GM18867 (cell line): ENCODE measurements at regions not wholly inside any gene's neighbourhood (a gene's known extent, or its start where the extent isn't known, plus 50 kb on each side); places are given as distances from the start of the nearest gene placed in this dataset.
"Not testable (repeated sequence)": the region's sequence is repeated elsewhere in the genome, so short reads cannot be mapped to it uniquely, and the experiment has no call there.

ENCODE experiments used
- ATAC-seq: cut with Tn5 transposase; IDR thresholded peaks from one replicate; pipeline ENCODE4 v1.9.1; 2021; ENCODE audit warnings: mild to moderate bottlenecking, moderate library complexity; ENCODE audit not compliant: unreplicated experiment

DNA sequence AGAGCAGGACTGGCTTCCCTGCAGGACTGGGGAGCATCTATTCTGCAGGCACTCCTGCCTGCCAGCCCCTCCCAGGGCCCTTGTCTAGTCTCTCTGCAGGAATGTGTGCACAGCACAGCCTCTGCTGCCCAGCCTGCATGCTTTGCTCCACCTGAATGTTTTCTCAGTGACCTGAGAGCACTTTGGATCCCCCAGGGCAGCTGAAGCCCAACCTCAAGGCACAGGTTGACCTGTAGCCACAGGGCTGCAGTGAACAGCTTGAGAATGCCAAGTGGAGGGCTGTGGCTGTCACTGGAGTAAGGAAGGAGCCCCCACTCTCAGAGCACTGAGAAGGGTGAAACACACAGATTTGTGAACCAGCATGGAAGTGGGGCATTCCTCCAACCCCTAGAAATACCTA lies 760.2 kb downstream of the STIM2 start:
- ATAC-seq: no peak

DNA sequence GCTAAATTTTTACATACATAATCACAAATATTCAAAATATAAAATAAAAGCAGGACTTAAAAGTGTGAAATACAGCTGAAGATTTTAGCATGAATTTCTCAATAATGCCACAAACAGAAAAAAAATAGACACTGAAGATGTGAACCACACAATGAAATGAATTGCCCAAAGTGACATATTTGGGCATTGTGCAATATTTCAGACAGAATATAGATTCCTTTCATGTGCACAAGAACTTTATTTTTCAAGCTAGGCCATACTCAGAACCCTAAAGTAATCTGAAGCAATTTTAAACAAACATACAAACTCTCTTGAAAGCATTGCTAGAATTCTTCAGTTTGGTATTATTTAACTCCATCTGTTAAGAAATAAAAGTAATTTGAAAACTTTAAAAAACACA lies 764.1 kb downstream of the STIM2 start:
- no peak for ATAC-seq

- ATAC-seq: no peak
These were observed 768.0 kb downstream of the STIM2 start for GRCh38 chr4:27628609-27629008.

DNA sequence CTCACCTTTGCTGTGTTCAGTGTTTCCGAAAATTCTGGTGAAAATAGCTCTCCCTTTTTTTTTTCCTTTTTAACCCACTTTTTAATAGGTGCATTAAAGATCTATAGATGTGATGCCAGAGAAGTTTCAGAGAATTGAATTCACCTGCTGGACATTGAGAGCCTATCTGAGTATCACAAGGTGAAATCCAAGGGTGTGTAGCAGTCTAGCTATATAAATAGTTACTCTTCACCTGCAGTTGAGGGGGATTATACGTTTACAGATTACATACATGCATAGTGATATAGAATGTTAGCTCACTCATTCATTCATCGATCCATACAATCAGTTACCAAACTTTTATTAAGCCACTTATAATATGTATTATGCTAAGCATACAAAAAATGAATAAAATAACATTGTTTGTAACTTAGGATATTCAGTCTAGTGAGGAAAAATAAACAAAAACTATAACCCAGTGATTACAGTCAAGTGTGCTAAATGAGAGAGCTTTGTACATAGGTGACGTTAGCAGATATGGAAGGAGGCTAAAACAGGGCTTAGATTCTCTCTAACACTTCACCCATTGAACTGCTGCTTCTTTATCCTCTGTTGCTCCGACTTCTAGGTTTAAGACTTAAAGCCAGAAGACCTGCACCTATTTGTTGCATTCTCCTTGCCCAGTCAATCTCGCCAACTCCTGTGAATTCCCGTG lies 769.0 kb downstream of the STIM2 start:
- no peak for ATAC-seq

DNA sequence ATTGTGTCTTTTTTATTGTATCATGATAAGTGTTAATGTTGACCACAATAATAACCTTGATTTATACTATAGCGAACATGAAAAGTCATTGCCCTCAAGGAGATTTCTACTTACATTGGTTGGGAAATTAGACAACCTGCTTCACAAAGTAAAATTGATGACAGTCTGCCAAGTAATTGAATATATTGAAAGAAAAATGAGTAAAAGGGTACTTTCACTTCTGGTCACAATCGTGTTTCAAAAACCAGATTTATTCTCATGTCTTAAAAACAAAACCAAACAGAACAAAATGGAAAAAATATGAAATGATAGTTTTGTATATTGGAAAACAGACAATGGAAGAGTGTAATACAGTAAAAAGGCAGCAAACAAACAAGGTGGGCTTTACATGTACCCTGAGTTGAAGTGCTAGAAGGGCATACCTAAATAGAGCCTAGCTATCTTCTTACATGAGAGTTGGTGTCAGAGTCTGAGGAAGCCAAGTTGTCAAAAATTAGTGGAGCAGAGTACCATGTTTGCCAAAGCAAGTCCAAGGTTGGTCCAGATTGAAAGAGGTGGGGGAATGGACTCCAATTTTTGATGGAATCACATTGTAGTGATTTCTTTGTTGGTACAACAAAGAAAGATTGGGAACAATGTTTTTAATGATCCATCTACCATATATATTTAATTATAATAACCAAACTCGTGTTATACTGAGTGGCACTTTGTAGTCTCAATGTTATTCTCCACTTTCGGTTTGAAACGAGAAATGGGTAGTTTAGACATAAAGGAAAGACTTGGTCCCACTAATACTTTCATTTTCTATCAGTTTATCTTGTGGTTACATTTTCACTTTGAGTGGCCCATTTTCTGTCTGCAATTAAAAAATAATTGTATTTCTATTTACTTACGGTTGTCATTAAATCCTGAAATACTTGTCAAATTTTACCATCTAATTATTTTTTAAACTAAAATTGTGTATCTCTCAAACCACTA lies 775.6 kb downstream of the STIM2 start:
- peak; percentile 96 for ATAC-seq

- ATAC-seq: no peak
These were observed 777.7 kb downstream of the STIM2 start for GRCh38 chr4:27638163-27638915.

- ATAC-seq: no peak
These were observed 782.5 kb downstream of the STIM2 start for GRCh38 chr4:27643101-27643500.

- ATAC-seq: no peak
These were observed 787.8 kb downstream of the STIM2 start for GRCh38 chr4:27648416-27648815.

DNA sequence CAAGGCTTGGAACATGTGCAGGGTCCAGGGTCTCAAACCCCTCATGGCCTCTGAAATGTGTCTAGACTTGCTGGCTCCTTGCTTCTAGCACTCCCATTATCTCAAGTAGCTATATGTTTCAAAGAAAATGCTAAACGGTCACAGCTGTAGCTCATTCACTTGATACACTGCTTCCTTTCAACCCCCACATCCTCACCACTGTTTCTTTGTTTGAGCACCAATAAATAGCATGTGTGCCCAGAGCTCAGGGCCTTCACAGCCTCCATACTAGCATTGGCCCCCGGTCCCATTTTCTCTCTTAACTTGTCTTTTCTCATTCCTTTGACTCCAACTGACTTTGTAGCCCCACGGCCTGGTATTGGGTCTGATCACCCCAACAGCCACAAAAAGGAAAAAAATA lies 801.8 kb downstream of the STIM2 start:
- no peak for ATAC-seq

DNA sequence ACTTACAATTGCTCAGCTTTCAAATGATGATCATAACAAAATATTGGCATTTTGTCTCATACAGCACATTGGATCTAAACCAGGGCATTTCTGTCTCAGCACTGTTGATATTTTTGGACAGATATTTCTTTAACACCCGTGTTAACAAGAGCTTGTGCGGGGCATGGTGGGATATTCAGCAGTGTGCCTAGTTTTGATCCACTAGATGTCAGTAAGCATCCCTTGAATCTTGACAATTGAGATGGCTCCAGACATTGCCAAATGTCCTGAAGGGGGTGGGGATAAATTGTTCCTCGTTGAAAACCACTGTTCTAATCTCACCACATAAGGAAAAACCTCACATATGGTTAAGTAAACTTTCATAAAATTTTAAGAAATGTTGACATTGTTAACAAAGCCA lies 806.3 kb downstream of the STIM2 start:
- ATAC-seq: no peak

DNA sequence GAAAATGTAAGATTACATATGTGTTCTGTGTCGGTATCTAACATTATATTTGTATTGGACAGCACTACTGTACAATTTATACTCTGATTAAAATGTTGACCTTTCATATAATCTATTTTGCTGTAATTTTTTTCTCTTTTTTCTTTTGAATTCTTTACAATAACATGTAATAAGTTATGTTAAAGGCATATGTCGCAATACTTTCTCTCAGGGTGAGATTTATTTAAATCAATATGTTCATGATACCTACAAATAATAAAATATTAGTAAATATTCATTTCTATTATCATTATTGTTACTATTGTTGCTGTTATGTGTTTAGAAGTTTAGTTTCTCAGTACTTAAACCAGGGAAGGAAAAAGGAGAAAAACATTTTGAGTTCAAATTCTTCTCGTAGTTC lies 807.4 kb downstream of the STIM2 start:
- ATAC-seq: no peak

- ATAC-seq: no peak
These were observed 817.4 kb downstream of the STIM2 start for GRCh38 chr4:27678027-27678426.

DNA sequence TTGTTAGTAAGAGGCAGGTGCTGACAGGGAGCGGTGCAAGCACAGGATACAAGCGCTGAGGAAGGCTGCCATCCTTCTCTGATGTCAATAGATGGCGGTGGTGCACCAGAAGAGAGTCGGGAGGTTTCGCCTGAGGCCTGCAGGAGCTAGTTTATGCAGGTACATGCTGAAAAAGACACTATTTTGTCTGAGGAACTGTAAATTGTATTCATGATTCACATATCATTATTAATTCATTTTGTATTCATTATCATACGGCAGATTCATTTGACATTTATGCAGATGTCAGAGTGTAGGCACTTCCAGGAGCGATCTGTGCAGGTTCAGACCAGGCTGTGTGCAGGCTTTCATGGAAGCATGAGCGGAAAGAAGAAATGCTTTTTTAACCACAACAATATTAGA lies 824.0 kb downstream of the STIM2 start:
- ATAC-seq: peak; percentile 99

DNA sequence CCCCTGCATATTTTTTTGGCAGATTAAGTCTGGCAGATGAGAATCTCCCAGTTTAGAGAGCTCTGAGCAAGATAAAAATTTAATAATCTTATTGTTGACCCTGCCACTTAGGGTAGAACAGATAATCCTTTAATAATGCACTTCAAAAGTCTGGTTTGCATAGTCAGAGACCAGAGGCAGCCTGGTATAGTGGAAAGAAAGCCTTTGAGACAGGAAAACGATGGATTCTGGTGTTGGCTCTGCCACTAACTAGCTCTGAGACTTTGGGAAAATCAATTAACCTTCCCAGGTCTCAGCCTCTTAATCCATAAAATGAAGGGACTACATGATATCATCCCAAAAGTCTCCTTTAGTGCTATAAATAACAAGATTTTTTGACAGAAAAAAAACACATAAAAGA lies 824.5 kb downstream of the STIM2 start:
- no peak for ATAC-seq

DNA sequence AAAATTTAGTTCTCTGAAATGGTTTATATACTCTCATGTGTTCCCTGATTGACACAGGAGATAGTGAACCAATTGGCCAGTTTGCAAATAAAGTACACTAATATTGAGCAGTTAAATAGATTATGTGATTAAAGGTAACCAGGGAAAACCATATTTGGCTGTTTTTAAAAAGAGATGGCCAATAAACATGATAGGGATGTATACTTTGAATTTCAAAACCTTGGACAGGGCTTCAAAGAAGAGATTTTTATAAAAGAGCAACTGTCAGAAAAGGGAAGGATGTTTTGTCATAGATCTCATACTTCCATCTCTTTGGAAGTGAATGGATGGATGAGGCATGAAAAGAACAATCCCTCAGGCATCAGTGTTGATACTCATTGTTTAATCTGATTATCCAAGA lies 825.3 kb downstream of the STIM2 start:
- no peak for ATAC-seq

DNA sequence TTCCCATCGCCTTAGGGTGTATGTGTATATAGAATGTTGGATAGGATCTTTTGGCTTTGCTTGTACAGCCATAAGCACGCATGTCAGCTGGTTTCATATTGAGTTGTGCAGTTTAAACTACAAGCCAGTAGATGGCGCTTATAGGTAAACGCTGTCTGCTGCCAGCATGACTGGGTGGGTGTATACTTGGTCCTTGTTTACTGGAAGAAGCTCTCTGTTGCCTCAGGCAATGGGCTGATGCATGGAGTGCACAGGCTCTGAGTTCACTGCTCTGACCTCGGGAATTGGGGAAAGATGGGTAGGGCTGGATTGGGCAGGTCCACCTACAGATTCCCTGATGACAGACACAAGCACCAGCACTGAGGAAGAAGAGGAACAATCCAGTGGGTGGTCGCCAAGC lies 831.5 kb downstream of the STIM2 start:
- ATAC-seq: peak; percentile 81

GRCh38 chr4:27692868-27693634 lies 832.4 kb downstream of the STIM2 start:
- ATAC-seq: peak; percentile 63

DNA sequence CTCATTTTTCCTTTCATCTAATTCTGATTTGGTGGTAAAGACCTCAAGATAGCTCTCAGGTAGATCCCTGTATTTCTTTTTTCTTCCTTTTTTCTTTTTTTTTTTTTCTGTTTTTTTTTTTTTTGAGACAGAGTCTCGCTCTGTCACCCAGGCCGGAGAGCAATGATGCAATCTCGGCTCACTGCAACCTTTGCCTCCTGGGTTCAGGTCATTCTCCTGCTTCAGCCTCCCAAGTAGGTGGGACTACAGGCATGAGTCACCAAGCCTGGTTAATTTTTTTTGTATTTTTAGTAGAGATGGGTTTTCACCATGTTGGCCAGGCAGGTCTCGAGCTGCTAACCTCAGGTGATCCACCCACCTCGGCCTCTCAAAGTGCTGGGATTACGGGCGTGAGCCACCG lies 835.6 kb downstream of the STIM2 start:
- not testable (repeated sequence) for ATAC-seq

GRCh38 chr4:27701606-27702005 lies 841.0 kb downstream of the STIM2 start:
- ATAC-seq: no peak

GRCh38 chr4:27702730-27703431 lies 842.2 kb downstream of the STIM2 start:
- peak; percentile 71 for ATAC-seq
